ENCODE measurements at regions not wholly inside any gene's neighbourhood (a gene's known extent, or its start where the extent isn't known, plus 50 kb on each side); places are given as distances from the start of the nearest gene placed in this dataset.

DNA sequence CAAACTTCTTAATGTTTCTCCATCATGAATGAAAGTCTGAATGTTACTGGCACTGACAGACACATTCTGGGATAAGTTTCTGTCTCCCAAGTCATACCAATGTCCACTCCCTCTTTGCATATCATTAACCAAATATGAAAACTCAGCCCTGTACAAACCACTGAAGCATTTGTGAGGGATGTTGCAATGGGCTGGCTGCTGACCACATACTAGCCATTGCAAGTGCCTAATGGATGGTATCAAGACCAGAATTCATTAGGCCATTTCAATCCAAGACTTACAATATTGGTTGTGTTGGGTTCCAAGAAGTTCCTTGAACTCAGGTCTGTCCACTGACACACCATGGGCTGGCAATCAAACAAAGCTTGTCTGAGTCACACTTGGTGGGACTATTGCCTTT is 73.8 kb downstream of the CBLN2 start:
- no peak for DNase-seq

DNA sequence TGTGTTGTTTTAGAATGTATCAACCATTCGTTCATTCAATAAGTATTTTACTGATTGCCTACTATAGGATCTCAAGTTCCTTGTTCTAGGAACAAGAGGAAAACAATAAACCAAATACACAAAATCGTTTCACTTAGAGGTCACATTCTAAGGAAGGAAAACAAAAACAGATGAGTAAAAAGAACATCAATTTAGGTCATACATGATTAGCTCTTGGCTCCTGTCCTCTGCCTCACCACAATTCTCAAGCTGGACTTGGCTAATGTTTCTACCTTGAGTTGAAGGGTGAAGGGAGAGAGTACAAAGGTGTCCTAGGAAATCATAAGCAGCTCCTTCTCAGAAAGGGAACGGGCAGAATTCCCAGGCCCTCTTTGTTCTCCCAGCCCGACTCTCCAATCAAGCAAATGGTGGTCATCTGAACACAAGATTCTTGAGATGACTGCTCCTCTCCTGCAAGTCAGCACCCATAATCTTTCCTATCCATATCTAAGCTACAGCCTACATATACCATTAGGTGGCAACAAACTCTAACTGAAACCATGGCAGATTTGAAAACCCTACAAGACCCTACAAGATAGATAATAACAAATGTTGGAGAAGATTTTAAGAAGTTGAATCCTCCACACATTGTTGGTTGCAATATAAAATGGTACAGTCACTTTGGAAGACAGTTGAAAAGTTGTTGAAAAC is 76.0 kb downstream of the CBLN2 start:
- no peak for DNase-seq

- no peak for DNase-seq
These were observed 83.9 kb downstream of the CBLN2 start for GRCh38 chr18:72460210-72460680.

DNA sequence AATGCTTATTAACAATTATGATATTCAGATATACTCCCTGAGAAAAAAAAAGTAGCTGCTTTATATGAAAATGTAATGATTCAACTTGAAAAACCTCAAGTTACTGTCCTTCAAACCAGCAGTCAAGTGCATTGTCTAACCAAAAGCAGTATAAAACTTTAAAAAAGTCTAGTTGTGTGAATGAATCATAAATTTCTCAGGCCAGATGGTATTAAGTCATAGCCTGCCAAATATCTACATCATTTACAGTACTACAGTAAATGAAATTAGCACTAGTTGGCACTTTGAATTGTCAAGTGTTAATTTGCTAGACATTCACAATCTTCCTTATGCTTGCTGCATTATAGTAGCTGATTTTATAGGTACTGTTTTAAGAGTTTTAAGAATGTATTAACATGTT is 85.9 kb downstream of the CBLN2 start:
- no peak for DNase-seq

DNA sequence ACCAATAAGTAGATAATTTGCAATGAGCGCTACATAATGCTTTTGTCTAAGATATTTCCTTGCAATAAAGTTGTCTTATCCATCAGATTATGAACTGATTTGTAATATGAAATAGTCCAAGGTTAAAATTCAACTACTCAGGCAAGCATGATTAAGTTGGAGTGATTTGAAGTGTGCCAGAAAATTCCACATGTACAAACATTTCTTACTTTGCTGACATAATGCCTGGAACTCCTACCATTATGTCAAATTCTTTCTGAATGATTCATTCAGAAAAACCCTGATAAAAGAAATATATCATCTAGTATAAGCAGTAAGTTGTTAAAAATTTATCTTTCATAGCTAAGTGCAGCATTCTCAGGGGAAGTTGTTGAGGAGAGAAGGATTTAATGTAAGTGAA is 87.3 kb downstream of the CBLN2 start:
- no peak for DNase-seq

DNA sequence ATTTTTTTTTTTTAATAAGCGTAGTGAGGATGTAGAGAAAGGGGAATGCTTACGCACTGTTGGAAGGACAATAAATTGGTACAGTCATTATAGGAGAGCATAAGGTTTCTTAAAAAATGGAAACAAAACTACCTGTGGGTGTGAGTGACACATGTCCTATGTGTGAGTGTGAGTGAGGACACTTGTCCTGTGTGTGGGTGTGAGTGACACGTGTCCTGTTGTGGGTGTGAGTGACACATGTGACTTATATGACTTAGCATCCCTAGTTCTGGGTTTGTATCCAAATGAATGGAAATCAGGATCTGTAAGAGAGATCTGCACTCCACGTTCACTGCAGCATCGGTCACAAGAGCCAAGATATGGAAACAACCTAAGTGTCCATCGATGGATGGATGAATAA is 91.8 kb downstream of the CBLN2 start:
- no peak for DNase-seq

GRCh38 chr18:72444798-72445155 is 99.4 kb downstream of the CBLN2 start:
- DNase-seq: no peak

DNA sequence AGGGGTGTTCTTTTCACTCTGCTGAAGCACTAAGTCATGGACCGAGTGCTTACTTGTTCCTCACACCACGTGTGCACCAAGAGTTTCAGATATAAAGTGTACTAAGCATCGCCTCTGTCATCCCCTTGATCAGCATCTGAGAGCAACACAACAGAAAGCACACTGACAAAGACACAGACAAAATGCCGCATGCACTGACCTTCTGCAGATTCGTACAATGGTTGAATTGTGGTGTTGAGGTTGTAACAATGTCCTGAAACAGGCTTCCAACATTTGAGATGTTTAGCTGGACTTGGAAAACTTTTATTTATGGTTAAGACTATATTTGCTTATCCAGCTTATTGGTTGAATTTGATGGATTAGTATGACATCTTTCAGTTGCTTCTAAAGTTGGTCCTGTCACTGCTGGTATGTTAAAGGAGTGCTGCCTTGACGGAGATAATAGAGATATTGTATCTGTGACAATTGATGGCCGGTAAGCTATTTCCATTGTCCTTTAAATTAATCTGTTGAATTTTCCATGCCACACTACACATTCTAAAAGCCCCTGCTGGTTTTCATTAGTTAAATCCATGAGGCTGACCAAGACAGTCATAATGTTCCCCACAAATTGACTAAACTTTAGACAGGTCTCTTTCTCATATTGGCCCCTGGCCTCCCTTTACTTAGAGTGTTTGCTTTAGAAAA is 99.9 kb downstream of the CBLN2 start:
- no peak for DNase-seq

- DNase-seq: no peak
These were observed 107.7 kb downstream of the CBLN2 start for GRCh38 chr18:72436401-72436800.

GRCh38 chr18:72433756-72434155 is 110.4 kb downstream of the CBLN2 start:
- no peak for DNase-seq

DNA sequence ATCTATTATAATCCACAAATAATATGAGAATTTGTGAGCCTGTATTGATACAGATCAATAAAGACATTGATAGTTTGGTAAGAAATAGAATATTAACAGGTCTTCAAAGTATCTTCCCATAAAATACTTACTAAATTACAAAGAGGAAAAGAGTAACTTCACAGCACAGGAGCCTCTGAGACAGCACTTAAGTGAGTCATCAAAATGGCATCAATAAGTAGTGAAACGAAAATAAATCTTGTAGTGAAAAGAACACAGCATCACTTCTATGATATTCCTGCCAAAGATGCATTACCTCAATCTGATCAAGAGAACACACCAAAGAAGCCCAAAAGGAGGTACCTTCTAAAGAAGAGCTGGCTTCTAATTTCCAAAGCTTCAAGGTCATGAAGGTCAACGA is 116.4 kb downstream of the CBLN2 start:
- DNase-seq: no peak

GRCh38 chr18:72419914-72420313 is 124.2 kb downstream of the CBLN2 start:
- no peak for DNase-seq

- DNase-seq: no peak
These were observed 131.2 kb downstream of the CBLN2 start for GRCh38 chr18:72412927-72413326.

DNA sequence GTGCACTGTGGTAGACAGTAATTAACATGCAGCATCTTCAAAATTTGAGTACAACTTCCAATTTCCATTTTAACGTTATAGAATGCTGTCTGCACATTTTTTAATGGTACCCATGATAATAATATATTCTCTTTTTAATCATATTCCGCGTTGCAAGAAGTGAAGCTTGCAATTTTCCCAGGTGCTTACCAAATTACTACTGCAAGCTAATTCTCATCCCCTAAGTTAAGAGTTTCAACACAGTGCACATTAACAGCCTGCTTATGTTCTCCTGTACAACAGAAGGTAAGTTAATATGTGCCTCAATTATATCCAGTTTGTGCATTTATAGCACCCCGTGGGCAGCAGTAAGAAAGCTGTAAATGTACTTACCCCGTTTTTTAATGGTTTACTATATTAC is 132.9 kb downstream of the CBLN2 start:
- DNase-seq: no peak

DNA sequence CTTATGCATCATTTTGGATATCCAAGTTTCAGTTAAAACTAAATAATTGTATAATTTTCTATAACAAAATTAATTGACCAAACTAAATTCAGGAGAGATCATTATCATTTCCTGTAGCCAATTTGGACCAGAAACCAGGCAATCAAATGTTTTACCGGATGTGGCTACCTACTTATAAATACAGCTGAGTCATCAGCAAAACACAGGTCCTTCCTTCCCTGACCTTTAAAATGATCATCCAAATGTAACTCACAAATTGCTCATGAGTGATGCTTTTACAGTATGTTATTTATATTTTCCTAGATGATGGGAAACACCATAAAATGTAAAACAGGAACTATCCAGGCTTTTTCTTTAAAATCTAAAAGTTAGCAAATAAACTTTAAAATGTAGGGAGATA is 133.7 kb downstream of the CBLN2 start:
- no peak for DNase-seq

- DNase-seq: no peak
These were observed 134.2 kb downstream of the CBLN2 start for GRCh38 chr18:72409903-72410302.

GRCh38 chr18:72407048-72407447 is 137.1 kb downstream of the CBLN2 start:
- DNase-seq: no peak

DNA sequence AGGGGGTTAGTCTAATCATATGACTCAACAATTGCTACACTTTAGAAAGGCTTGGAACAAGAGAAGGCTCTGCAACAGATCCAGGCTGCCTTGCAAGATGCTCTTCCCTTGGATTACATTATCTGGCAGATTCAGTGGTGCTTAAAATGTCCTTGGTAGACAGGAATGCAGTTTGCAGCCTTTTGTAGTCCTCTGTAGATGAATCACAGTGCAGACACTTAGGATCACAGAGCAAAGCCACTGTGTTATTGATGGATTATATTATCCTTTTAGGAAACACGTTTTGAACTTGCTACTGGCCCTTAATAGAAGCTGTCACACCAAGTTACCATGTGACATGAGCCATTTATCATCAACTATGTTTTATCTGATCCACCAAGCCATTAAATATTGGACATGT is 152.2 kb downstream of the CBLN2 start:
- DNase-seq: no peak

GRCh38 chr18:72391427-72391826 is 152.7 kb downstream of the CBLN2 start:
- no peak for DNase-seq

- no peak for DNase-seq
These were observed 166.1 kb downstream of the CBLN2 start for GRCh38 chr18:72378016-72378415.

GRCh38 chr18:72376256-72376655 is 167.9 kb downstream of the CBLN2 start:
- DNase-seq: no peak

DNA sequence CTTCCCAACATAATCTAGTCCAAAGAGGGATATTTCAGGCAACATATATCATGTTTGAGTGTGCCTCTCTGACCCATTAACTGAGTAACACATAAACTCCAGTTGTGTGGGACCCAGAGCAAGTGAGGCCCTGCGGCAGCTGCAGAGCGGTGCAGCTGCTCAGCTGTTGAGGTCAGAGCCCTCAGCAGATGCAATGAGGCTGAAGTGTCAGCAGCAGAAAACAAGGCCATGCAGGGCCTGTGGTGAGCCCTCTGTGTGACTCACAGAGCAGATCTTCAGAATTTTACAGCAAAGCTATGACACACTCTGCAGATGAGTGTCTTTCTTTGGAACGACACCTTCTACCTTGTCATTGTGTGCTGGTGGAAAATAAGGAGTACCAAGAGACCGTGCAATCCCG is 168.5 kb downstream of the CBLN2 start:
- no peak for DNase-seq

- DNase-seq: no peak
These were observed 172.1 kb downstream of the CBLN2 start for GRCh38 chr18:72372076-72372475.

GRCh38 chr18:72368308-72368707 is 175.8 kb downstream of the CBLN2 start:
- DNase-seq: no peak

DNA sequence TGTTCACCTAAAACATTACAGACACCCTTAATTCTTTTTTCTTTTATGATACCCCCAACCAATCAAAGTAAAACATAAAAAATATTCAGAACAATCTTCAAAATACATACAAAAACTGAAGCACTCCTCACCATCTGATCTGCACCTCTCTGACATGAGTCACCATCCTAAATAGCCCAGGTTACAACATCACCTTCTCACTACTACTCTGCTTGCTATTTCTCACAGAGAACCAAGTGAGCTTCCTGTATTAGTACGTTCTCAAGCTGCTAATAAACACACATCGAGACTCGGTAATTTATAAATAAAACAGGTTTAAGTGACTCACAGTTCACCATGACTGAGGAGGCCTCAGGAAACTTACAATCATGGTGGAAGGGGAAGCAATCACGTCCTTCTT is 183.5 kb downstream of the CBLN2 start:
- no peak for DNase-seq

Measured in stimulated activated CD4-positive, alpha-beta T cell treated with anti-CD3 and anti-CD28 coated beads, Interleukin-4, amount 100 ng/mL, for 1 hour (primary cell).